ENCODE measurements at regions not wholly inside any gene's neighbourhood (a gene's known extent, or its start where the extent isn't known, plus 50 kb on each side); places are given as distances from the start of the nearest gene placed in this dataset.
"Not testable (repeated sequence)": the region's sequence is repeated elsewhere in the genome, so short reads cannot be mapped to it uniquely, and the experiment has no call there.

- DNase-seq, result no peak
Observed at GRCh38 chr3:81277853-81278252, 483.6 kb downstream of the GBE1 start.

GRCh38 chr3:81274671-81275070, 486.8 kb downstream of the GBE1 start:
- DNase-seq, result no peak

- no peak for DNase-seq
Observed at GRCh38 chr3:81270603-81271379, 490.7 kb downstream of the GBE1 start.

GRCh38 chr3:81268526-81268925, 492.9 kb downstream of the GBE1 start:
- no peak for DNase-seq

DNA sequence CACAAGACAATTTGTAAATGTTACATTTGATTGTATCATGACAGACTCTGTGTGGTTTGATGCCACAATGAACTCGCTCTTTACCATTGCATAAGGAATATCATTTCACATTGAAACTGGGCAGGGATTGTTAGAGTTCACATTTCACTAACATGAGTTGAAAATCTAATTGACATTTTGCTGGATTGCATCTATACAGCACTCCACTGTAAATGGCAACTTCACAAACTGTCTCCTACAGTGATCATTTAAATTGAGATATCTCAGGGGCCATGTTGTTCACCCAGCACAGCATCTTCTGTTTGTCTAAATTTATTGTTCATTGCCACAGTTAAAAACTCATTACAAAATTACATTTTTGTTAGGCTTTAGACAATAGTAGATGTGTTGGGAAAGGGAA, 499.4 kb downstream of the GBE1 start:
- DNase-seq, result no peak

GRCh38 chr3:81255463-81255862, 506.0 kb downstream of the GBE1 start:
- DNase-seq, result no peak

DNA sequence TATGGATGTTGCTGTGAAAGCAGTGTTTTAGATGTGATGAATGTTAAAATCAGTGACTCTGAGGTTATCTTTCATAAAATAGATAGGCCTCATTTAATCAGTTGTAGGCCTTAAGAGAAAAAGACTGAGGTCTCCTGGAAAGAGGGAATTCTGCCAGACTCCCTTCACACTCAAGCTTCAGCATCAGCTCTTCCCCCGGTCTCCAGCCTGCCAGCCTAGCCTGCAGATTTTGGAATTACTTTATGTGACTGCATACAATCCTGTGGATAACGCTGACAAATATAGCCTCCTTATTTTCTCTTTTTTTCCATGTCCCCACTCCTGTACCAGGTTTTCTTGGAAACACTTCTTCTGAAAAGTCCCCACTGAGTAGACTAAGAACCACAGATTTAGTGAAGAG, 510.3 kb downstream of the GBE1 start:
- no peak for DNase-seq

- DNase-seq, result no peak
Observed at GRCh38 chr3:81249540-81250029, 511.9 kb downstream of the GBE1 start.

- no peak for DNase-seq
Observed at GRCh38 chr3:81245501-81245900, 515.9 kb downstream of the GBE1 start.

GRCh38 chr3:81245043-81245442, 516.4 kb downstream of the GBE1 start:
- DNase-seq, result no peak

GRCh38 chr3:81244231-81244630, 517.2 kb downstream of the GBE1 start:
- DNase-seq, result no peak

- DNase-seq, result no peak
Observed at GRCh38 chr3:81242871-81243270, 518.6 kb downstream of the GBE1 start.

DNA sequence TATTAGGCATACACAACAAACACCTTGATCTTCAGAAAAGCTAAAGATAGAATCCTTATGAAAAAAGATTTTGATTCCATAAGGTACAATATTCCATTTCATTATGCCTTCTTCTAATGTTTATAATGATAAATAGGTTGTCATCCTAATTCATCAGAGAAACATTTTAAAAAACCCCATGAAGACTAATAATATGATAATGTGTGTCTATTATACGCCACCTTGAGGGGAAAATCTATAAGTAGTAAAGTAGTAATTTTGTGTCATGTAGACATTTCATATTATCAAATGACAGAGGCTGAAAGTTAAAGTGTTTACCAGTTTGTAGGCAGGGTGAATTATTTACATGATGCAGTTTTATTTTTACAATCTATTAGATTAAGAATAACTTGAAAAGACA, 524.3 kb downstream of the GBE1 start:
- DNase-seq, result no peak

DNA sequence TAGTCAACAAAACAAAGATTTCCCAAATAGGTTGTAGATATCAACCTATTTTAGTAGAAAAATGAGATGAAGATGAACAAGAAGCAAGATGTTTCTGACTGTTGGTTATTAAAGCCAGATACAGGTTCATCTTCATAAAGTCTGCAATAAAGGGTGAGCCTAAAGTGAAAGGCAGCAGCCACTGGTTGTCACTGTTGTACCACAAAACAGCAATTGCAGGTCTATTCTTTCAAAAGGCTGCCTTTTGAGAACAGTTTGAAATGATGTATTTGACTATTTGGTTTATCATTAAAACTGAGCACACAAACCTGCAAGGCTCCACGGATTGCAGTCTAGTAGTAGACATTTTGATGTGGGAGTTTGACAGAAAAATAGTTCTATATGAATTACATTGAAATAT, 543.4 kb downstream of the GBE1 start:
- DNase-seq, result no peak

DNA sequence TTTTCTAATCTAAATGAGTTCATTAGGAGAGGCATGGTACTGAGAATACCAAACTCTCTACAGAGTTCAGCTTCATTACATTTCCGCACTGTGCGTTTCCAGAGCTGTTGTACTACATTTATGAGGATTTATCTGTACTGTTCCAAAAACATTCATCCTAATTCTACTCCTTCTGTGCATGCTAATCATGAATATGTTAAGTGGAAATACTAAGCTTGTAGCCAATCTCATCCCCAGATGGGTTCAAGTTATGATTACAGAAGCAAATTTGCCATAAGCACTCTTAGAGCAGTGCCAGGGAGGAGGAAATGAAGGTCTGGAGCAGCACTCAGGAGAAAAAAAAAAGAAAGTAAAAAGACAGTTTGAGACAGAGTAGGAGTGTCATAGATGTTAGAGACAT, 544.3 kb downstream of the GBE1 start:
- no peak for DNase-seq

DNA sequence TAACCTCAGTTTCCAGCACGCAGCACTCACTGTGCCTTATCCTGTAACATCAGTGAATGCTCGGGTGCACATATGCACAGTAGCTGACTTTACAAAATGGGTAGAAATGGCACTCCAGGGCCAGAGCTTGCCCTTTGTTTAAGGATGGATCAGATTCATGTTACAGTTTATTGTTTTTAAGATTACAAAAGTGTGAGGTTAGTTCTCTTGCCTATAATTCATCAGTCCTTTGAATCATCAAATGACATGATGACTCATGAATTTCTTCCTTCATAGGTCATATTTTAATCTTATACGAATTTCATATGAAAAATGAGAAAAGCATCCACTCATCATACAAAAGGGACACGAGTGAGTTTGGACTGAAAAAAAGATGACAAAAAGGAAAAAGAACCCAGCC, 545.3 kb downstream of the GBE1 start:
- DNase-seq, result no peak

GRCh38 chr3:81214631-81215030, 546.8 kb downstream of the GBE1 start:
- DNase-seq, result no peak

DNA sequence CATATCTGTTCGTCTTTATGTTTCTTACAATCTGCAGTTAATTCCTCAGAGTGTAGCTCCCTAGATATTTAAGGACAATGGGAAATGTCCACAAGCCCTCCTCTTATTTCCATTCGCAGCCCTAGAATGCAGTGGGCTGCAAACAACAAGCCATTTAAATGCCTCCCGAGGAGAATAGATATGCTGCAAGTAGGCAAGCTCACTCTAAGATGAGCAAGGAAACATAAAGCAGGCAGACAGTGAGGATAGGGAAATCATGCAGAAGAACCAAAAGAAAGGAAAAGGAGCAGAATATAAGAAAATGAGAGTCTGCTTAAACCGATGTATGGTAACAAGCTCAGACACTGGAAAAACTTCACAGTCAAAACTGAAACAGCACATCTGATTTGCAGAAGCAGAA, 561.9 kb downstream of the GBE1 start:
- no peak for DNase-seq

DNA sequence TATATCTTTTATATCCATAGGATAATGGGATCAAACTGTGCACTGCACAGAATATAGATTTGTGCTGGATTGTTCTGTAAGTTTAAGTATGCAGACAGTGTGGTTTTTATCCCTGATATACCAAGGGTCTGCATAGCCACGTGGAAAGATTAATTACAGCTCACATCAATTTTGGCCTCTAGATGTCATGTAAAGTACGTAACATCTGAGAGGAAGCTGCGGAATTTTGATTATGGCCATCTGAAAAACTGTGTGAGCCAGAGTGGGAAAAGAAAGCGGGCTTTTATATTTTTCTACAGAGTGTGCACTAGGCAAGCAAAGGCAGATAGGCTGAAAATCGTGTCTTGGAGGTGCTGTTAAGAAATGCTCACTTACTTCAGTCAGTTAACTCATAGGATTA, 562.7 kb downstream of the GBE1 start:
- no peak for DNase-seq

DNA sequence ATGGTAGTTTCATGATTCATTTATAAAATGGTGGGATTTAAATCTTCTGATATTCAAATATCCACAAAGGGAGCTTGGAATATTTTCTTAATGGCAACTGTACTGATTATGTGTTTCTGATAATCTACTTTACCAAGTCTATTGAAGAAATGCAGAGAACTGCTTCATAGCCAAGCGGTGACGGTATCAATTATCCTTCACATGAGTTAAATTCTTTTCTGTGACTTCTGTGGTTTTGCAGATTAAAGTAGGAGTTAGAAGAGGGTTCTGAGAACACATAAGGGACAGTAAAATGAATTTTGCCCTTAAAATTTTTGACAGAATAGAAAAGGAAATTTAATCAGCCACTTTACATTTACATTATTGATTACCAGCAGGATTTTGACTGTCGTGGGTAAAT, 563.2 kb downstream of the GBE1 start:
- DNase-seq, result no peak

DNA sequence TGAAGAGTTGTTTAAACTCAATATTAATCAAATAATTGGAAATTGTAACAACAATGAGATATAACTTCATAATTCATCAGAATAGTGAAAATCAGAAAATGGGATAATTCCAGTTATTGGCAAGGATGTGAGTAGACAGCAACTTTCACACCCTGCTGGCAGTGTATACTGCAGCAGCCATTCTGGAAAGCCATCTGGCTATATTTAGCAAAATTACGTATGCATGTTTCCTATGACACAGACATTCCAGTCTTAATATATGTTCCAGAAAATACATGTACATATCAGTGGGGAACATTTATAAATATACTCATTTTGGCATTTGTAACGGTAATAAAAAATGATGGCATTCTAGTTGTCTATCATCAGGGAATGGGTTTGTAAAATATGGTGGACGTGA, 564.1 kb downstream of the GBE1 start:
- DNase-seq, result no peak

- no peak for DNase-seq
Observed at GRCh38 chr3:81195478-81195877, 566.0 kb downstream of the GBE1 start.

DNA sequence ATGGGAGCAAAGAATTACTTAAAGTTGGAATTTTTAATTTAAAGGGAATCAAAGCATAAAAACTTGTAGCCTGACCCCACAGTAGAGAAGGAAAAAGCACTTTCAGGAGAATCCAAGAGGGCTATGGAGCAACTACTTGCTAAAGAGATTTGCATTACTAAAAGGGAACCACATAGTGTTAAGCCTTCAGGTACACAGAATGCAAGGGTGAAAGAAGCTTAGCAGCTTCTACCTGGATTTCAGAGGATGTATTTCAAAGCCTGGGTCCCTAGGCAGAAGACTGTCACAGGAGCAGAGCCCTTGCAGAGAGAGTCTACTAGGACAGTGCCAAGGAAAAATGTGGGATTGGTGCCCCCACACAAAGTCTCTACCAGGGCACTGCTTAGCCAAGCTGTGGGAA, 575.0 kb downstream of the GBE1 start:
- DNase-seq, result no peak

- DNase-seq, result not testable (repeated sequence)
Observed at GRCh38 chr3:81182086-81182875, 579.2 kb downstream of the GBE1 start.
